Coronary artery (tissue), 2 donors: ENCODE measurements at regions not wholly inside any gene's neighbourhood (a gene's known extent, or its start where the extent isn't known, plus 50 kb on each side); places are given as distances from the start of the nearest gene placed in this dataset.
"Not testable (repeated sequence)": the region's sequence is repeated elsewhere in the genome, so short reads cannot be mapped to it uniquely, and the experiment has no call there.

Experiments used
- DNase-seq: peaks from one replicate; pipeline ENCODE4 v3.0.0-alpha.2; 2017; ENCODE audit warnings: low spot score
- H3K27ac ChIP-seq, 2 donors: fragments of 200-600 bp; sonication (generic); one replicate each; pipeline ENCODE4 v1.5.1; 2016 to 2019
- H3K4me3 ChIP-seq: fragments of 200-600 bp; sonication (generic); 2 replicates; pipeline ENCODE4 v1.5.1; 2016; ENCODE audit warnings: mild to moderate bottlenecking, moderate library complexity
- CTCF ChIP-seq: fragments of 200-600 bp; sonication (generic); IDR thresholded peaks from one replicate; pipeline ENCODE4 v1.5.1; 2019; ENCODE audit warnings: antibody characterized with exemption

- no peak overlapping the region for H3K4me3 ChIP-seq
Observed at GRCh38 chr16:60407034-60407433, 1629.2 kb downstream of the CDH8 start.

GRCh38 chr16:60405286-60405685 is 1631.0 kb downstream of the CDH8 start:
- DNase-seq = no peak
- TF ChIP-seq CTCF = no peak
- Histone ChIP-seq H3K27ac (no peak overlapping the region), H3K4me3 (no peak overlapping the region)

More at GRCh38 chr16:60407034-60407433, 1629.2 kb downstream of the CDH8 start:
- no peak overlapping the region for H3K27ac ChIP-seq
- TF ChIP-seq CTCF = no peak
- no peak for DNase-seq

- H3K27ac ChIP-seq = no peak overlapping the region
- no peak for TF ChIP-seq CTCF
- DNase-seq = no peak
- H3K4me3 ChIP-seq = no peak overlapping the region
Observed at GRCh38 chr16:60404401-60404800, 1631.8 kb downstream of the CDH8 start.

- not testable (repeated sequence) for H3K27ac ChIP-seq, H3K4me3 ChIP-seq, DNase-seq
Observed at GRCh38 chr16:60402941-60403340, 1633.3 kb downstream of the CDH8 start.

- no peak overlapping the region for H3K27ac ChIP-seq
- H3K4me3 ChIP-seq = no peak overlapping the region
- DNase-seq = no peak
- TF ChIP-seq CTCF = no peak
Observed at GRCh38 chr16:60392380-60392779, 1643.9 kb downstream of the CDH8 start.

GRCh38 chr16:60371591-60371990 is 1637.5 kb upstream of the GOT2 start:
- no peak overlapping the region for H3K27ac ChIP-seq
- TF ChIP-seq CTCF = no peak
- no peak overlapping the region for H3K4me3 ChIP-seq
- DNase-seq = no peak

- TF ChIP-seq CTCF = no peak
- Histone ChIP-seq H3K4me3 (no peak overlapping the region), H3K27ac (no peak overlapping the region)
- DNase-seq = no peak
Observed at GRCh38 chr16:60367739-60368138, 1633.6 kb upstream of the GOT2 start.

GRCh38 chr16:60363566-60363965 is 1629.5 kb upstream of the GOT2 start:
- H3K4me3 ChIP-seq = no peak overlapping the region
- no peak overlapping the region for H3K27ac ChIP-seq
- no peak for TF ChIP-seq CTCF
- no peak for DNase-seq

GRCh38 chr16:60359866-60360265 is 1625.8 kb upstream of the GOT2 start:
- not testable (repeated sequence) for H3K4me3 ChIP-seq, H3K27ac ChIP-seq, DNase-seq

GRCh38 chr16:60359412-60359811 is 1625.3 kb upstream of the GOT2 start:
- not testable (repeated sequence) for H3K4me3 ChIP-seq, DNase-seq, H3K27ac ChIP-seq

GRCh38 chr16:60357876-60358522 is 1623.9 kb upstream of the GOT2 start:
- not testable (repeated sequence) for H3K4me3 ChIP-seq, DNase-seq, H3K27ac ChIP-seq
